ENCODE measurements at regions not wholly inside any gene's neighbourhood (a gene's known extent, or its start where the extent isn't known, plus 50 kb on each side); places are given as distances from the start of the nearest gene placed in this dataset.

- TF ChIP-seq CTCF (conservative IDR thresholded peaks at IDR 0.05; ENCODE audit: low read depth, low read length) (no peak), POLR2A (IDR thresholded peaks at IDR 0.05; ENCODE audit: low read depth, low read length) (no peak), RAD21 (IDR thresholded peaks at IDR 0.05; ENCODE audit: low read length) (no peak), ELK1 (IDR thresholded peaks at IDR 0.05; ENCODE audit: borderline replicate concordance, low read depth, low read length) (no peak), MAFK (IDR thresholded peaks at IDR 0.05; ENCODE audit: low read depth, low read length) (no peak), BHLHE40 (IDR thresholded peaks at IDR 0.05; ENCODE audit: low read depth, low read length) (no peak)
Observed at GRCh38 chr4:178385481-178385880, 943.2 kb upstream of the AGA start.

Data from IMR-90 (cell line).